ENCODE measurements at regions not wholly inside any gene's neighbourhood (a gene's known extent, or its start where the extent isn't known, plus 50 kb on each side); places are given as distances from the start of the nearest gene placed in this dataset.

- H3K36me3 Mint-ChIP-seq (ENCODE audit: unreplicated experiment), result no peaks in the 10 kb centered on the region
- no peaks in the 10 kb centered on the region for H3K9me3 Mint-ChIP-seq (ENCODE audit: unreplicated experiment)
- DNase-seq (ENCODE audit: extremely low spot score, unreplicated experiment), result no peak
- H3K27ac Mint-ChIP-seq (ENCODE audit: unreplicated experiment), result no peak overlapping the region
- no peak overlapping the region for H3K4me3 Mint-ChIP-seq (ENCODE audit: unreplicated experiment)
- H3K27me3 Mint-ChIP-seq (ENCODE audit: unreplicated experiment), result no peaks in the 10 kb centered on the region
- TF ChIP-seq CTCF (IDR thresholded peaks at IDR 0.05), result no peak
- H3K4me1 Mint-ChIP-seq (ENCODE audit: unreplicated experiment), result no peaks in the 10 kb centered on the region
Observed at GRCh38 chr10:126803394-126803793, 101.8 kb upstream of the DOCK1 start.

GRCh38 chr10:126804396-126804795, 100.8 kb upstream of the DOCK1 start:
- Mint-ChIP-seq H3K9me3 (ENCODE audit: unreplicated experiment) (no peaks in the 10 kb centered on the region), H3K4me3 (ENCODE audit: unreplicated experiment) (no peak overlapping the region), H3K27me3 (ENCODE audit: unreplicated experiment) (no peaks in the 10 kb centered on the region), H3K36me3 (ENCODE audit: unreplicated experiment) (no peaks in the 10 kb centered on the region), H3K27ac (ENCODE audit: unreplicated experiment) (no peak overlapping the region), H3K4me1 (ENCODE audit: unreplicated experiment) (no peaks in the 10 kb centered on the region)
- TF ChIP-seq CTCF (IDR thresholded peaks at IDR 0.05), result no peak
- no peak for DNase-seq (ENCODE audit: extremely low spot score, unreplicated experiment)

- Mint-ChIP-seq H3K9me3 (ENCODE audit: unreplicated experiment) (peaks cover 8% of the 10 kb centered on the region), H3K4me1 (ENCODE audit: unreplicated experiment) (no peaks in the 10 kb centered on the region), H3K27me3 (ENCODE audit: unreplicated experiment) (no peaks in the 10 kb centered on the region), H3K4me3 (ENCODE audit: unreplicated experiment) (no peak overlapping the region), H3K36me3 (ENCODE audit: unreplicated experiment) (no peaks in the 10 kb centered on the region), H3K27ac (ENCODE audit: unreplicated experiment) (no peak overlapping the region)
- DNase-seq (ENCODE audit: extremely low spot score, unreplicated experiment), result no peak
- TF ChIP-seq CTCF (IDR thresholded peaks at IDR 0.05), result no peak
Observed at GRCh38 chr10:126806498-126806897, 98.7 kb upstream of the DOCK1 start.

- Mint-ChIP-seq H3K9me3 (ENCODE audit: unreplicated experiment) (peaks cover 8% of the 10 kb centered on the region), H3K27me3 (ENCODE audit: unreplicated experiment) (no peaks in the 10 kb centered on the region), H3K27ac (ENCODE audit: unreplicated experiment) (no peak overlapping the region), H3K4me1 (ENCODE audit: unreplicated experiment) (no peaks in the 10 kb centered on the region), H3K4me3 (ENCODE audit: unreplicated experiment) (no peak overlapping the region), H3K36me3 (ENCODE audit: unreplicated experiment) (no peaks in the 10 kb centered on the region)
- no peak for DNase-seq (ENCODE audit: extremely low spot score, unreplicated experiment)
- no peak for TF ChIP-seq CTCF (IDR thresholded peaks at IDR 0.05)
Observed at GRCh38 chr10:126806991-126807702, 98.1 kb upstream of the DOCK1 start.

- no peak for DNase-seq (ENCODE audit: extremely low spot score, unreplicated experiment)
- Mint-ChIP-seq H3K27me3 (ENCODE audit: unreplicated experiment) (no peaks in the 10 kb centered on the region), H3K9me3 (ENCODE audit: unreplicated experiment) (peaks cover 8% of the 10 kb centered on the region), H3K4me1 (ENCODE audit: unreplicated experiment) (no peaks in the 10 kb centered on the region), H3K27ac (ENCODE audit: unreplicated experiment) (no peak overlapping the region), H3K36me3 (ENCODE audit: unreplicated experiment) (no peaks in the 10 kb centered on the region), H3K4me3 (ENCODE audit: unreplicated experiment) (no peak overlapping the region)
- TF ChIP-seq CTCF (IDR thresholded peaks at IDR 0.05), result no peak
Observed at GRCh38 chr10:126808103-126808502, 97.1 kb upstream of the DOCK1 start.
